GM23338 (cell line): ENCODE measurements at regions not wholly inside any gene's neighbourhood (a gene's known extent, or its start where the extent isn't known, plus 50 kb on each side); places are given as distances from the start of the nearest gene placed in this dataset.

Experiments used
- ATAC-seq: fragments of 200-7000 bp; cut with Tn5 transposase; 3 replicates; pipeline ENCODE4 v1.9.1; 2020
- DNase-seq: peaks from one replicate; pipeline ENCODE4 v3.0.0-alpha.2; 2015; ENCODE audit warnings: low spot score
- H2AFZ ChIP-seq: fragments of 200-600 bp; sonication (generic); 2 replicates; pipeline ENCODE4 v1.8.0; 2016; ENCODE audit warnings: antibody characterized with exemption, mild to moderate bottlenecking, moderate library complexity
- H3F3A ChIP-seq: fragments of 200-600 bp; sonication (generic); replicated peaks from 2 replicates; pipeline ENCODE4 v1.8.0; 2017; ENCODE audit warnings: antibody characterized with exemption, mixed run types, low read depth
- H3K27ac ChIP-seq: fragments of 200-600 bp; sonication (generic); 2 replicates; pipeline ENCODE4 v1.6.1; 2016; ENCODE audit warnings: low read depth
- H3K27me3 ChIP-seq: fragments of 200-600 bp; sonication (generic); 2 replicates; pipeline ENCODE4 v1.8.0; 2016; ENCODE audit warnings: mild to moderate bottlenecking, mixed run types, moderate library complexity; ENCODE audit not compliant: insufficient read depth
- H3K36me3 ChIP-seq: fragments of 200-600 bp; sonication (generic); 2 replicates; pipeline ENCODE4 v1.8.0; 2016; ENCODE audit warnings: mild to moderate bottlenecking; ENCODE audit not compliant: insufficient read depth
- H3K4me1 ChIP-seq: fragments of 200-600 bp; sonication (generic); 2 replicates; pipeline ENCODE4 v1.8.0; 2016; ENCODE audit warnings: mild to moderate bottlenecking, moderate library complexity; ENCODE audit not compliant: insufficient read depth
- H3K4me2 ChIP-seq: fragments of 200-600 bp; sonication (generic); 2 replicates; pipeline ENCODE4 v1.7.1; 2017; ENCODE audit warnings: mixed run types
- H3K4me3 ChIP-seq: fragments of 200-600 bp; sonication (generic); 2 replicates; pipeline ENCODE4 v1.6.1; 2016; ENCODE audit warnings: mixed run types
- H3K79me2 ChIP-seq: fragments of 200-600 bp; sonication (generic); replicated peaks from 2 replicates; pipeline ENCODE4 v1.8.0; 2017; ENCODE audit warnings: mild to moderate bottlenecking; ENCODE audit not compliant: insufficient read depth
- H3K9me2 ChIP-seq: fragments of 200-600 bp; sonication (generic); 2 replicates; pipeline ENCODE4 v1.8.0; 2017; ENCODE audit not compliant: insufficient read depth
- H4K20me1 ChIP-seq: fragments of 200-600 bp; sonication (generic); replicated peaks from 2 replicates; pipeline ENCODE4 v1.8.0; 2017; ENCODE audit warnings: mild to moderate bottlenecking; ENCODE audit not compliant: insufficient read depth
- H3K27ac Mint-ChIP-seq: 2 replicates; pipeline ENCODE4 v1.8.0; 2020; ENCODE audit warnings: inconsistent platforms, mild to moderate bottlenecking, moderate library complexity, mixed read lengths
- H3K27me3 Mint-ChIP-seq: 3 replicates; pipeline ENCODE4 v1.8.0; 2022; ENCODE audit warnings: low read depth, mild to moderate bottlenecking, moderate library complexity, mixed read lengths, inconsistent platforms; ENCODE audit not compliant: insufficient read depth, poor library complexity
- H3K36me3 Mint-ChIP-seq: 3 replicates; pipeline ENCODE4 v1.8.0; 2021; ENCODE audit warnings: low read depth, mild to moderate bottlenecking, inconsistent platforms, moderate library complexity, mixed read lengths
- H3K4me1 Mint-ChIP-seq: 3 replicates; pipeline ENCODE4 v1.8.0; 2020; ENCODE audit warnings: mild to moderate bottlenecking, inconsistent platforms, mixed read lengths
- H3K4me3 Mint-ChIP-seq: 3 replicates; pipeline ENCODE4 v1.8.0; 2021; ENCODE audit warnings: moderate library complexity, mild to moderate bottlenecking, inconsistent platforms, mixed read lengths
- H3K9me3 Mint-ChIP-seq: 3 replicates; pipeline ENCODE4 v1.8.0; 2020; ENCODE audit warnings: moderate library complexity, mild to moderate bottlenecking, inconsistent platforms, mixed read lengths
- CREB1 ChIP-seq: fragments of 250-450 bp; sonication (Bioruptor Pico); IDR thresholded peaks from 2 replicates; pipeline ENCODE4 v1.5.0; 2020; ENCODE audit warnings: low read depth, mild to moderate bottlenecking, moderate library complexity
- EZH2 ChIP-seq: fragments of 200-600 bp; sonication (generic); IDR thresholded peaks from one replicate; pipeline ENCODE4 v1.8.0; 2017; ENCODE audit warnings: antibody characterized with exemption, mild to moderate bottlenecking, low read depth; ENCODE audit not compliant: unreplicated experiment
- EZH2phosphoT487 ChIP-seq: fragments of 200-600 bp; sonication (generic); IDR thresholded peaks from one replicate; pipeline ENCODE4 v1.8.1; 2018; ENCODE audit warnings: antibody characterized with exemption; ENCODE audit not compliant: unreplicated experiment
- NANOG ChIP-seq: IDR thresholded peaks from 2 replicates; pipeline ENCODE4 v1.6.1; 2016; ENCODE audit warnings: antibody characterized with exemption, borderline replicate concordance
- POLR2AphosphoS5 ChIP-seq: IDR thresholded peaks from 2 replicates; pipeline ENCODE4 v1.6.1; 2016; ENCODE audit warnings: antibody characterized with exemption, low read depth
- STAT1 ChIP-seq: IDR thresholded peaks from one replicate; pipeline ENCODE4 v1.6.1; 2016; ENCODE audit warnings: antibody characterized with exemption; ENCODE audit not compliant: unreplicated experiment
- ZNF114 ChIP-seq: fragments of 250-450 bp; sonication (Bioruptor Pico); IDR thresholded peaks from 2 replicates; pipeline ENCODE4 v1.5.0; 2020; ENCODE audit warnings: mild to moderate bottlenecking, moderate library complexity
- ZNF331 ChIP-seq: fragments of 250-450 bp; sonication (Bioruptor Pico); IDR thresholded peaks from 2 replicates; pipeline ENCODE4 v1.5.0; 2020; ENCODE audit warnings: low read depth, mild to moderate bottlenecking, moderate library complexity
- TF ChIP-seq, protein P1 (sequence below): IDR thresholded peaks from one replicate; pipeline ENCODE4 v1.6.1; 2018; ENCODE audit warnings: antibody characterized with exemption; ENCODE audit not compliant: unreplicated experiment
- TF ChIP-seq, protein P2 (sequence below), 2 experiments: fragments of 200-600 bp in 1 of 2; sonication (generic) in 1 of 2; conservative IDR thresholded peaks; 2 replicates each; pipeline versions ENCODE4 v1.5.1 to v1.6.1; 2016 to 2017; ENCODE audit warnings: antibody characterized with exemption in 2 of 2, low read depth in 2 of 2, mild to moderate bottlenecking in 2 of 2, moderate library complexity in 1 of 2
- TF ChIP-seq, protein P3 (sequence below): fragments of 250-450 bp; sonication (Bioruptor Pico); IDR thresholded peaks from 2 replicates; pipeline ENCODE4 v1.5.0; 2020; ENCODE audit warnings: mild to moderate bottlenecking, moderate library complexity

DNA sequence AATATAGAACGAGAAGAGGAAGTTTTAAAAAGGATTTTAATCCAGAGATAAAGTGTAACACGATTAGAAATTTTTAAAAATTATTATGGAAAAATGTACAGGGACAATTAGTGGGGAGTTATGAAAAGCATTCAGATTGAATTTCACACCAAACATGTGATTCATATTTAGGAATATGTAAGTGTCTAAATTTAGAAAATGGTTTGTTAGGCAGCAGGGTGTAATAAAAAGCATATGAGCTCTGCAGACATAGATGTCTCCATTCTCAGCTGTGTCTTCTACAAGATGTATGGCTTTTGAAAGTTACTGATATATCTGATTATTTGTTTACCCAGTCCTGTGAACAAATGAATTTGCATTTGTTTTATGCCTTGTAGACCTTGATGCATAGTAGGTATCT is 638.9 kb upstream of the AGA start:
- no peaks in the 10 kb centered on the region; the same call in 1 of the 2 replicates for H3K4me1 ChIP-seq
- Mint-ChIP-seq H3K36me3 (no peaks in the 10 kb centered on the region; the same call in 2 of the 3 replicates), H3K9me3 (0 out of 3 replicates have a peak, but pooled peaks cover 2% of the 10 kb centered on the region), H3K4me3 (no peak overlapping the region), H3K27me3 (peaks cover 3% of the 10 kb centered on the region), H3K4me1 (peaks cover 4% of the 10 kb centered on the region; the same call in 2 of the 3 replicates), H3K27ac (no peak overlapping the region; the same call in 1 of the 2 replicates)
- H3K27ac ChIP-seq, result no peak overlapping the region
- H3K4me2 ChIP-seq, result no peak overlapping the region
- no peak overlapping the region for H3K4me3 ChIP-seq
- H4K20me1 ChIP-seq, result no peaks in the 10 kb centered on the region
- H3K27me3 ChIP-seq, result no peaks in the 10 kb centered on the region
- ATAC-seq (no peak), DNase-seq (no peak)
- H3K9me2 ChIP-seq, result no peaks in the 10 kb centered on the region
- TF ChIP-seq CREB1 (CRISPR knock-in tag), result no peak
- H2AFZ ChIP-seq, result no peak overlapping the region
- H3K36me3 ChIP-seq, result no peaks in the 10 kb centered on the region
- no peaks in the 10 kb centered on the region for H3K79me2 ChIP-seq
- no peaks in the 10 kb centered on the region for H3F3A ChIP-seq

GRCh38 chr4:178081896-178082295 is 639.7 kb upstream of the AGA start:
- Histone ChIP-seq H3K27ac (no peak overlapping the region), H3K79me2 (no peaks in the 10 kb centered on the region), H3K4me1 (no peaks in the 10 kb centered on the region; the same call in 1 of the 2 replicates), H4K20me1 (no peaks in the 10 kb centered on the region), H3F3A (no peaks in the 10 kb centered on the region), H3K27me3 (no peaks in the 10 kb centered on the region), H3K4me3 (no peak overlapping the region), H3K4me2 (no peak overlapping the region), H3K9me2 (no peaks in the 10 kb centered on the region), H3K36me3 (no peaks in the 10 kb centered on the region), H2AFZ (no peak overlapping the region)
- H3K4me3 Mint-ChIP-seq, result no peak overlapping the region
- no peak for ATAC-seq
- H3K36me3 Mint-ChIP-seq, result no peaks in the 10 kb centered on the region; the same call in 2 of the 3 replicates
- H3K4me1 Mint-ChIP-seq, result peaks cover 9% of the 10 kb centered on the region
- H3K9me3 Mint-ChIP-seq, result 0 out of 3 replicates have a peak, but pooled peaks cover 2% of the 10 kb centered on the region
- no peak overlapping the region for H3K27ac Mint-ChIP-seq
- no peak for DNase-seq
- peaks cover 3% of the 10 kb centered on the region for H3K27me3 Mint-ChIP-seq
- TF ChIP-seq, protein P1, sequence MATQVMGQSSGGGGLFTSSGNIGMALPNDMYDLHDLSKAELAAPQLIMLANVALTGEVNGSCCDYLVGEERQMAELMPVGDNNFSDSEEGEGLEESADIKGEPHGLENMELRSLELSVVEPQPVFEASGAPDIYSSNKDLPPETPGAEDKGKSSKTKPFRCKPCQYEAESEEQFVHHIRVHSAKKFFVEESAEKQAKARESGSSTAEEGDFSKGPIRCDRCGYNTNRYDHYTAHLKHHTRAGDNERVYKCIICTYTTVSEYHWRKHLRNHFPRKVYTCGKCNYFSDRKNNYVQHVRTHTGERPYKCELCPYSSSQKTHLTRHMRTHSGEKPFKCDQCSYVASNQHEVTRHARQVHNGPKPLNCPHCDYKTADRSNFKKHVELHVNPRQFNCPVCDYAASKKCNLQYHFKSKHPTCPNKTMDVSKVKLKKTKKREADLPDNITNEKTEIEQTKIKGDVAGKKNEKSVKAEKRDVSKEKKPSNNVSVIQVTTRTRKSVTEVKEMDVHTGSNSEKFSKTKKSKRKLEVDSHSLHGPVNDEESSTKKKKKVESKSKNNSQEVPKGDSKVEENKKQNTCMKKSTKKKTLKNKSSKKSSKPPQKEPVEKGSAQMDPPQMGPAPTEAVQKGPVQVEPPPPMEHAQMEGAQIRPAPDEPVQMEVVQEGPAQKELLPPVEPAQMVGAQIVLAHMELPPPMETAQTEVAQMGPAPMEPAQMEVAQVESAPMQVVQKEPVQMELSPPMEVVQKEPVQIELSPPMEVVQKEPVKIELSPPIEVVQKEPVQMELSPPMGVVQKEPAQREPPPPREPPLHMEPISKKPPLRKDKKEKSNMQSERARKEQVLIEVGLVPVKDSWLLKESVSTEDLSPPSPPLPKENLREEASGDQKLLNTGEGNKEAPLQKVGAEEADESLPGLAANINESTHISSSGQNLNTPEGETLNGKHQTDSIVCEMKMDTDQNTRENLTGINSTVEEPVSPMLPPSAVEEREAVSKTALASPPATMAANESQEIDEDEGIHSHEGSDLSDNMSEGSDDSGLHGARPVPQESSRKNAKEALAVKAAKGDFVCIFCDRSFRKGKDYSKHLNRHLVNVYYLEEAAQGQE, result no peak
- TF ChIP-seq NANOG (no peak), STAT1 (no peak), EZH2 (no peak), POLR2AphosphoS5 (no peak), ZNF114 (CRISPR knock-in tag) (no peak), ZNF331 (CRISPR knock-in tag) (no peak), EZH2phosphoT487 (no peak)
- TF ChIP-seq, protein P2, sequence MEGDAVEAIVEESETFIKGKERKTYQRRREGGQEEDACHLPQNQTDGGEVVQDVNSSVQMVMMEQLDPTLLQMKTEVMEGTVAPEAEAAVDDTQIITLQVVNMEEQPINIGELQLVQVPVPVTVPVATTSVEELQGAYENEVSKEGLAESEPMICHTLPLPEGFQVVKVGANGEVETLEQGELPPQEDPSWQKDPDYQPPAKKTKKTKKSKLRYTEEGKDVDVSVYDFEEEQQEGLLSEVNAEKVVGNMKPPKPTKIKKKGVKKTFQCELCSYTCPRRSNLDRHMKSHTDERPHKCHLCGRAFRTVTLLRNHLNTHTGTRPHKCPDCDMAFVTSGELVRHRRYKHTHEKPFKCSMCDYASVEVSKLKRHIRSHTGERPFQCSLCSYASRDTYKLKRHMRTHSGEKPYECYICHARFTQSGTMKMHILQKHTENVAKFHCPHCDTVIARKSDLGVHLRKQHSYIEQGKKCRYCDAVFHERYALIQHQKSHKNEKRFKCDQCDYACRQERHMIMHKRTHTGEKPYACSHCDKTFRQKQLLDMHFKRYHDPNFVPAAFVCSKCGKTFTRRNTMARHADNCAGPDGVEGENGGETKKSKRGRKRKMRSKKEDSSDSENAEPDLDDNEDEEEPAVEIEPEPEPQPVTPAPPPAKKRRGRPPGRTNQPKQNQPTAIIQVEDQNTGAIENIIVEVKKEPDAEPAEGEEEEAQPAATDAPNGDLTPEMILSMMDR (conservative IDR thresholded peaks at IDR 0.05; ENCODE audit: low read depth in 2 of 2), result no peak
- TF ChIP-seq, protein P3, sequence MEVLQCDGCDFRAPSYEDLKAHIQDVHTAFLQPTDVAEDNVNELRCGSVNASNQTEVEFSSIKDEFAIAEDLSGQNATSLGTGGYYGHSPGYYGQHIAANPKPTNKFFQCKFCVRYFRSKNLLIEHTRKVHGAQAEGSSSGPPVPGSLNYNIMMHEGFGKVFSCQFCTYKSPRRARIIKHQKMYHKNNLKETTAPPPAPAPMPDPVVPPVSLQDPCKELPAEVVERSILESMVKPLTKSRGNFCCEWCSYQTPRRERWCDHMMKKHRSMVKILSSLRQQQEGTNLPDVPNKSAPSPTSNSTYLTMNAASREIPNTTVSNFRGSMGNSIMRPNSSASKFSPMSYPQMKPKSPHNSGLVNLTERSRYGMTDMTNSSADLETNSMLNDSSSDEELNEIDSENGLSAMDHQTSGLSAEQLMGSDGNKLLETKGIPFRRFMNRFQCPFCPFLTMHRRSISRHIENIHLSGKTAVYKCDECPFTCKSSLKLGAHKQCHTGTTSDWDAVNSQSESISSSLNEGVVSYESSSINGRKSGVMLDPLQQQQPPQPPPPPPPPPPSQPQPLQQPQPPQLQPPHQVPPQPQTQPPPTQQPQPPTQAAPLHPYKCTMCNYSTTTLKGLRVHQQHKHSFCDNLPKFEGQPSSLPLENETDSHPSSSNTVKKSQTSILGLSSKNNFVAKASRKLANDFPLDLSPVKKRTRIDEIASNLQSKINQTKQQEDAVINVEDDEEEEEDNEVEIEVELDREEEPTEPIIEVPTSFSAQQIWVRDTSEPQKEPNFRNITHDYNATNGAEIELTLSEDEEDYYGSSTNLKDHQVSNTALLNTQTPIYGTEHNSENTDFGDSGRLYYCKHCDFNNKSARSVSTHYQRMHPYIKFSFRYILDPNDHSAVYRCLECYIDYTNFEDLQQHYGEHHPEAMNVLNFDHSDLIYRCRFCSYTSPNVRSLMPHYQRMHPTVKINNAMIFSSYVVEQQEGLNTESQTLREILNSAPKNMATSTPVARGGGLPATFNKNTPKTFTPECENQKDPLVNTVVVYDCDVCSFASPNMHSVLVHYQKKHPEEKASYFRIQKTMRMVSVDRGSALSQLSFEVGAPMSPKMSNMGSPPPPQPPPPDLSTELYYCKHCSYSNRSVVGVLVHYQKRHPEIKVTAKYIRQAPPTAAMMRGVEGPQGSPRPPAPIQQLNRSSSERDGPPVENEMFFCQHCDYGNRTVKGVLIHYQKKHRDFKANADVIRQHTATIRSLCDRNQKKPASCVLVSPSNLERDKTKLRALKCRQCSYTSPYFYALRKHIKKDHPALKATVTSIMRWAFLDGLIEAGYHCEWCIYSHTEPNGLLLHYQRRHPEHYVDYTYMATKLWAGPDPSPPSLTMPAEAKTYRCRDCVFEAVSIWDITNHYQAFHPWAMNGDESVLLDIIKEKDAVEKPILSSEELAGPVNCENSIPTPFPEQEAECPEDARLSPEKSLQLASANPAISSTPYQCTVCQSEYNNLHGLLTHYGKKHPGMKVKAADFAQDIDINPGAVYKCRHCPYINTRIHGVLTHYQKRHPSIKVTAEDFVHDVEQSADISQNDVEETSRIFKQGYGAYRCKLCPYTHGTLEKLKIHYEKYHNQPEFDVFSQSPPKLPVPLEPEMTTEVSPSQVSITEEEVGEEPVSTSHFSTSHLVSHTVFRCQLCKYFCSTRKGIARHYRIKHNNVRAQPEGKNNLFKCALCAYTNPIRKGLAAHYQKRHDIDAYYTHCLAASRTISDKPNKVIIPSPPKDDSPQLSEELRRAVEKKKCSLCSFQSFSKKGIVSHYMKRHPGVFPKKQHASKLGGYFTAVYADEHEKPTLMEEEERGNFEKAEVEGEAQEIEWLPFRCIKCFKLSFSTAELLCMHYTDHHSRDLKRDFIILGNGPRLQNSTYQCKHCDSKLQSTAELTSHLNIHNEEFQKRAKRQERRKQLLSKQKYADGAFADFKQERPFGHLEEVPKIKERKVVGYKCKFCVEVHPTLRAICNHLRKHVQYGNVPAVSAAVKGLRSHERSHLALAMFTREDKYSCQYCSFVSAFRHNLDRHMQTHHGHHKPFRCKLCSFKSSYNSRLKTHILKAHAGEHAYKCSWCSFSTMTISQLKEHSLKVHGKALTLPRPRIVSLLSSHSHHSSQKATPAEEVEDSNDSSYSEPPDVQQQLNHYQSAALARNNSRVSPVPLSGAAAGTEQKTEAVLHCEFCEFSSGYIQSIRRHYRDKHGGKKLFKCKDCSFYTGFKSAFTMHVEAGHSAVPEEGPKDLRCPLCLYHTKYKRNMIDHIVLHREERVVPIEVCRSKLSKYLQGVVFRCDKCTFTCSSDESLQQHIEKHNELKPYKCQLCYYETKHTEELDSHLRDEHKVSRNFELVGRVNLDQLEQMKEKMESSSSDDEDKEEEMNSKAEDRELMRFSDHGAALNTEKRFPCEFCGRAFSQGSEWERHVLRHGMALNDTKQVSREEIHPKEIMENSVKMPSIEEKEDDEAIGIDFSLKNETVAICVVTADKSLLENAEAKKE, result no peak
